Liver (tissue), 8 donors: ENCODE measurements at regions not wholly inside any gene's neighbourhood (a gene's known extent, or its start where the extent isn't known, plus 50 kb on each side); places are given as distances from the start of the nearest gene placed in this dataset.
A peak's percentile ranks its signal among the peaks of the same experiment; 100 is the strongest.

Source experiments
- DNase-seq: peaks from one replicate; pipeline ENCODE4 v3.0.0-alpha.2; 2017; ENCODE audit warnings: low spot score
- H3K27ac ChIP-seq, 2 donors: one replicate each; pipeline ENCODE4 v1.7.0; 2013; ENCODE audit warnings: inconsistent platforms in 2 of 2, low read length in 2 of 2, control low read depth in 1 of 2, low read depth in 1 of 2, mild to moderate bottlenecking in 1 of 2
- H3K27me3 ChIP-seq, 4 donors: one replicate each; pipeline versions ENCODE4 v1.6.1 to v1.7.0; 2013; ENCODE audit warnings: low read length in 3 of 4, inconsistent platforms in 1 of 4, mild to moderate bottlenecking in 1 of 4, moderate library complexity in 1 of 4; ENCODE audit not compliant: control insufficient read depth in 4 of 4, insufficient read depth in 4 of 4
- H3K36me3 ChIP-seq, 4 donors: one replicate each; pipeline versions ENCODE4 v1.6.1 to v1.7.0; 2013; ENCODE audit warnings: low read length in 3 of 4, mild to moderate bottlenecking in 3 of 4, low read depth in 1 of 4, moderate library complexity in 1 of 4; ENCODE audit not compliant: control insufficient read depth in 4 of 4, insufficient read depth in 3 of 4
- H3K4me1 ChIP-seq, 4 donors: one replicate each; pipeline versions ENCODE4 v1.6.1 to v1.7.0; 2013; ENCODE audit warnings: low read length in 3 of 4, mild to moderate bottlenecking in 3 of 4, moderate library complexity in 1 of 4; ENCODE audit not compliant: control insufficient read depth in 4 of 4, insufficient read depth in 4 of 4
- H3K4me3 ChIP-seq, 3 donors: one replicate each; pipeline versions ENCODE4 v1.6.1 to v1.7.0; 2013; ENCODE audit warnings: low read length in 3 of 3, control low read depth in 1 of 3, low read depth in 1 of 3, mild to moderate bottlenecking in 1 of 3
- H3K9ac ChIP-seq, 2 donors: one replicate each; pipeline ENCODE4 v1.7.0; 2013; ENCODE audit warnings: low read length in 2 of 2, mild to moderate bottlenecking in 2 of 2, moderate library complexity in 2 of 2, control low read depth in 1 of 2, low read depth in 1 of 2
- H3K9me3 ChIP-seq, 4 donors: one replicate each; pipeline versions ENCODE4 v1.6.1 to v1.7.0; 2013; ENCODE audit warnings: low read length in 3 of 4; ENCODE audit not compliant: control insufficient read depth in 4 of 4
- EGR1 ChIP-seq, 2 donors: IDR thresholded peaks; 2 replicates each; pipeline ENCODE4 v1.6.1; 2016 to 2018; ENCODE audit warnings: antibody characterized with exemption in 2 of 2, low read depth in 2 of 2
- FOXA1 ChIP-seq: IDR thresholded peaks from 2 replicates; pipeline ENCODE4 v1.6.1; 2016; ENCODE audit warnings: antibody characterized with exemption
- FOXA2 ChIP-seq: IDR thresholded peaks from 2 replicates; pipeline ENCODE4 v1.6.1; 2016; ENCODE audit warnings: antibody characterized with exemption
- GABPA ChIP-seq, 2 donors: IDR thresholded peaks in 1 of 2; conservative IDR thresholded peaks in 1 of 2; 2 replicates each; pipeline ENCODE4 v1.6.1; 2016; ENCODE audit warnings: antibody characterized with exemption in 2 of 2, mild to moderate bottlenecking in 1 of 2, moderate library complexity in 1 of 2
- HNF4A ChIP-seq, 2 donors: conservative IDR thresholded peaks; 2 replicates each; pipeline ENCODE4 v1.6.1; 2016; ENCODE audit warnings: antibody characterized with exemption in 2 of 2, mild to moderate bottlenecking in 2 of 2
- HNF4G ChIP-seq: IDR thresholded peaks from 2 replicates; pipeline ENCODE4 v1.6.1; 2016; ENCODE audit warnings: antibody characterized with exemption
- JUND ChIP-seq, 2 donors: IDR thresholded peaks; 2 replicates each; pipeline ENCODE4 v1.6.1; 2016; ENCODE audit warnings: antibody characterized with exemption in 2 of 2
- NR2F2 ChIP-seq: IDR thresholded peaks from 2 replicates; pipeline ENCODE4 v1.6.1; 2016; ENCODE audit warnings: antibody characterized with exemption
- RAD21 ChIP-seq, 2 donors: IDR thresholded peaks; 2 replicates each; pipeline ENCODE4 v1.6.1; 2016; ENCODE audit warnings: antibody characterized with exemption in 2 of 2, mild to moderate bottlenecking in 2 of 2
- REST ChIP-seq: IDR thresholded peaks from 2 replicates; pipeline ENCODE4 v1.6.1; 2016; ENCODE audit warnings: antibody characterized with exemption, mild to moderate bottlenecking
- RXRA ChIP-seq, 2 donors: IDR thresholded peaks; 2 replicates each; pipeline ENCODE4 v1.6.1; 2017 to 2018; ENCODE audit warnings: antibody characterized with exemption in 2 of 2, mild to moderate bottlenecking in 1 of 2
- SP1 ChIP-seq: IDR thresholded peaks from 2 replicates; pipeline ENCODE4 v1.6.1; 2018; ENCODE audit warnings: antibody characterized with exemption, mild to moderate bottlenecking
- TAF1 ChIP-seq: conservative IDR thresholded peaks from 2 replicates; pipeline ENCODE4 v1.6.1; 2016; ENCODE audit warnings: antibody characterized with exemption, mild to moderate bottlenecking
- YY1 ChIP-seq: IDR thresholded peaks from 2 replicates; pipeline ENCODE4 v1.6.1; 2016; ENCODE audit warnings: antibody characterized with exemption, mild to moderate bottlenecking
- WGBS: extraction: QIAGEN DNeasy Blood & Tissue Kit; methylation state at CpG from one replicate; pipeline ENCODE4 v1.1.7; 2013; 5-methylcytosine and 5-hydroxymethylcytosine counted together
- TF ChIP-seq, protein P1 (sequence below): IDR thresholded peaks from 2 replicates; pipeline ENCODE4 v1.6.1; 2016; ENCODE audit warnings: antibody characterized with exemption
- TF ChIP-seq, protein P2 (sequence below): IDR thresholded peaks from 2 replicates; pipeline ENCODE4 v1.6.1; 2016; ENCODE audit warnings: antibody characterized with exemption
- TF ChIP-seq, protein P3 (sequence below): IDR thresholded peaks from 2 replicates; pipeline ENCODE4 v1.6.1; 2016; ENCODE audit warnings: antibody characterized with exemption
- TF ChIP-seq, protein P4 (sequence below): fragments of 150-350 bp; IDR thresholded peaks from 2 replicates; pipeline ENCODE4 v1.5.1; 2017; ENCODE audit warnings: improper control_type of control experiment, low read depth, low read length; ENCODE audit not compliant: missing input control
- donor health status: healthy.
- donor health status: healthy.
- donor health status: healthy.
- donor health status: healthy.
- donor health status: healthy.

DNA sequence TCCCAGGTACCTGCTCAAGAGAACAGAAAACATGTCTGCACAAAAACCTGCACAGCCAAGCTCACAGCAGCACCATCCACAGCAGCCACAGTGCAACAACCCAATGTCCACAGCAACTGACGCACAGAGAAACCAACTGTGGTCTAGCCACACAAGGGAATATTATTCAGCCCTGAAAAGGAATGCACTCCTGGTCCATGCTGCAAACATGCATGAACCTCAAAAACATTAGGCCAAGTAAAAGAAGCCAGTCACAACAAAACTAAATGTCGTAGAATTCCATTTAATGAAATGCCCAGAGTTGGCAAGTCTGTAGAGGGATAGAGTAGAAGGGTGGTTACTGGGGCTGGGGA lies 60.6 kb downstream of the MYEOV start:
- Histone ChIP-seq H3K4me3 (no peak overlapping the region), H3K9me3 (no peaks in the 10 kb centered on the region), H3K4me1 (peaks cover 15 to 42% (median 29%) of the 10 kb centered on the region in 4 donors), H3K27ac (peak overlapping the region; percentile 69 to 88), H3K27me3 (no peaks in the 10 kb centered on the region), H3K9ac (peak overlapping the region in 1 of 2 donors; percentile 79), H3K36me3 (no peaks in the 10 kb centered on the region)
- DNase-seq = no peak
- TF ChIP-seq HNF4A (conservative IDR thresholded peaks at IDR 0.05) = no peak
- TF ChIP-seq, protein P1, sequence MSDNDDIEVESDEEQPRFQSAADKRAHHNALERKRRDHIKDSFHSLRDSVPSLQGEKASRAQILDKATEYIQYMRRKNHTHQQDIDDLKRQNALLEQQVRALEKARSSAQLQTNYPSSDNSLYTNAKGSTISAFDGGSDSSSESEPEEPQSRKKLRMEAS = no peak
- no peak for TF ChIP-seq FOXA1
- no peak for TF ChIP-seq FOXA2
- TF ChIP-seq, protein P2, sequence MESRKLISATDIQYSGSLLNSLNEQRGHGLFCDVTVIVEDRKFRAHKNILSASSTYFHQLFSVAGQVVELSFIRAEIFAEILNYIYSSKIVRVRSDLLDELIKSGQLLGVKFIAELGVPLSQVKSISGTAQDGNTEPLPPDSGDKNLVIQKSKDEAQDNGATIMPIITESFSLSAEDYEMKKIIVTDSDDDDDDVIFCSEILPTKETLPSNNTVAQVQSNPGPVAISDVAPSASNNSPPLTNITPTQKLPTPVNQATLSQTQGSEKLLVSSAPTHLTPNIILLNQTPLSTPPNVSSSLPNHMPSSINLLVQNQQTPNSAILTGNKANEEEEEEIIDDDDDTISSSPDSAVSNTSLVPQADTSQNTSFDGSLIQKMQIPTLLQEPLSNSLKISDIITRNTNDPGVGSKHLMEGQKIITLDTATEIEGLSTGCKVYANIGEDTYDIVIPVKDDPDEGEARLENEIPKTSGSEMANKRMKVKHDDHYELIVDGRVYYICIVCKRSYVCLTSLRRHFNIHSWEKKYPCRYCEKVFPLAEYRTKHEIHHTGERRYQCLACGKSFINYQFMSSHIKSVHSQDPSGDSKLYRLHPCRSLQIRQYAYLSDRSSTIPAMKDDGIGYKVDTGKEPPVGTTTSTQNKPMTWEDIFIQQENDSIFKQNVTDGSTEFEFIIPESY = no peak
- no peak for TF ChIP-seq GABPA (IDR thresholded peaks at IDR 0.05 in 1 of 2, conservative IDR thresholded peaks at IDR 0.05 in 1 of 2)
- no peak for TF ChIP-seq HNF4G
- TF ChIP-seq REST = no peak
- TF ChIP-seq RXRA (IDR thresholded peaks at IDR 0.05) = no peak
- TF ChIP-seq, protein P3, sequence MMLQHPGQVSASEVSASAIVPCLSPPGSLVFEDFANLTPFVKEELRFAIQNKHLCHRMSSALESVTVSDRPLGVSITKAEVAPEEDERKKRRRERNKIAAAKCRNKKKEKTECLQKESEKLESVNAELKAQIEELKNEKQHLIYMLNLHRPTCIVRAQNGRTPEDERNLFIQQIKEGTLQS = no peak
- no peak for TF ChIP-seq SP1
- TF ChIP-seq YY1 = no peak
- TF ChIP-seq, protein P4, sequence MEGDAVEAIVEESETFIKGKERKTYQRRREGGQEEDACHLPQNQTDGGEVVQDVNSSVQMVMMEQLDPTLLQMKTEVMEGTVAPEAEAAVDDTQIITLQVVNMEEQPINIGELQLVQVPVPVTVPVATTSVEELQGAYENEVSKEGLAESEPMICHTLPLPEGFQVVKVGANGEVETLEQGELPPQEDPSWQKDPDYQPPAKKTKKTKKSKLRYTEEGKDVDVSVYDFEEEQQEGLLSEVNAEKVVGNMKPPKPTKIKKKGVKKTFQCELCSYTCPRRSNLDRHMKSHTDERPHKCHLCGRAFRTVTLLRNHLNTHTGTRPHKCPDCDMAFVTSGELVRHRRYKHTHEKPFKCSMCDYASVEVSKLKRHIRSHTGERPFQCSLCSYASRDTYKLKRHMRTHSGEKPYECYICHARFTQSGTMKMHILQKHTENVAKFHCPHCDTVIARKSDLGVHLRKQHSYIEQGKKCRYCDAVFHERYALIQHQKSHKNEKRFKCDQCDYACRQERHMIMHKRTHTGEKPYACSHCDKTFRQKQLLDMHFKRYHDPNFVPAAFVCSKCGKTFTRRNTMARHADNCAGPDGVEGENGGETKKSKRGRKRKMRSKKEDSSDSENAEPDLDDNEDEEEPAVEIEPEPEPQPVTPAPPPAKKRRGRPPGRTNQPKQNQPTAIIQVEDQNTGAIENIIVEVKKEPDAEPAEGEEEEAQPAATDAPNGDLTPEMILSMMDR = no peak
- no peak for TF ChIP-seq JUND (IDR thresholded peaks at IDR 0.05)
- TF ChIP-seq EGR1 (IDR thresholded peaks at IDR 0.05; ENCODE audit: low read depth in 2 of 2) = no peak
- TF ChIP-seq TAF1 = no peak
- TF ChIP-seq NR2F2 = no peak
- TF ChIP-seq RAD21 (IDR thresholded peaks at IDR 0.05) = no peak
- WGBS = 94% methylated on average over 2 of the region's 2 CpGs
